HCT116 (cell line): ENCODE measurements at regions not wholly inside any gene's neighbourhood (a gene's known extent, or its start where the extent isn't known, plus 50 kb on each side); places are given as distances from the start of the nearest gene placed in this dataset.
A peak's percentile ranks its signal among the peaks of the same experiment; 100 is the strongest.

ENCODE experiments used
- ATAC-seq: fragments of 200-7000 bp; cut with Tn5 transposase; 2 replicates; pipeline ENCODE4 v1.9.1; 2020; ENCODE audit warnings: mild to moderate bottlenecking, moderate library complexity
- BruUV-seq: library from RNA; stranded (reverse); fragments of 400-500 nt; replicated peaks from 2 replicates; lab custom pipeline; 2021; lab: Mats Ljungman, UMichigan
- CTCF ChIA-PET: fragments of 300-600 bp; sonication (Branson Sonifier 250); formaldehyde crosslinking; loops from one replicate; lab custom pipeline; 2021; ENCODE audit warnings: antibody characterized with exemption; lab: Charles Lee
- POLR2A ChIA-PET: fragments of 300-600, 350-600 bp; sonication (Branson Sonifier 250); formaldehyde crosslinking; loops from one replicate; lab custom pipeline; 2021; ENCODE audit warnings: antibody characterized with exemption; lab: Charles Lee
- RAD21 ChIA-PET, 2 experiments: fragments of 300-600 bp; sonication (Branson Sonifier 250); formaldehyde crosslinking; loops; one replicate each; lab custom pipeline; 2023; ENCODE audit warnings: low total read pairs in 2 of 2; ENCODE audit not compliant: uncharacterized antibody in 2 of 2, unreplicated experiment in 2 of 2, low non-redundant PET in 1 of 2; lab: Charles Lee
- DNase-seq: peaks from one replicate; pipeline ENCODE4 v3.0.0-alpha.2; 2010; ENCODE audit warnings: low read depth, low spot score
- H2AFZ ChIP-seq: fragments of 200-600 bp; shearing (Covaris generic), sonication (generic); 2 replicates; pipeline ENCODE4 v1.6.1; 2017; ENCODE audit warnings: low read depth, mixed run types, mixed read lengths, antibody characterized with exemption, low read length; ENCODE audit not compliant: poor library complexity, severe bottlenecking
- H3K27ac ChIP-seq: 2 replicates; pipeline ENCODE4 v1.5.1; 2012; ENCODE audit warnings: low read depth, low read length
- H3K27me3 ChIP-seq: fragments of 200-600 bp; sonication (generic); 2 replicates; pipeline ENCODE4 v1.6.1; 2016; ENCODE audit warnings: mixed run types, low read length, mixed read lengths; ENCODE audit not compliant: insufficient read depth
- H3K36me3 ChIP-seq, 2 experiments: fragments of 200-500 bp in 1 of 2; fragments of 200-600 bp in 1 of 2; sonication (Bioruptor generic) in 1 of 2; sonication (generic) in 1 of 2; 2 replicates each; pipeline versions ENCODE4 v1.5.1 to v1.6.1; 2014 to 2016; ENCODE audit warnings: low read length in 2 of 2, inconsistent platforms in 1 of 2, mixed read lengths in 1 of 2, mixed run types in 1 of 2; ENCODE audit not compliant: insufficient read depth in 2 of 2, control insufficient read depth in 1 of 2
- H3K4me1 ChIP-seq, 2 experiments: fragments of 200-600 bp in 1 of 2; sonication (generic) in 1 of 2; 2 replicates each; pipeline versions ENCODE4 v1.5.1 to v1.6.1; 2012 to 2017; ENCODE audit warnings: low read length in 2 of 2, inconsistent platforms in 1 of 2, mild to moderate bottlenecking in 1 of 2, mixed read lengths in 1 of 2, mixed run types in 1 of 2, moderate library complexity in 1 of 2; ENCODE audit not compliant: insufficient read depth in 2 of 2, control insufficient read depth in 1 of 2
- H3K4me2 ChIP-seq: fragments of 200-600 bp; sonication (generic); 2 replicates; pipeline ENCODE4 v1.6.1; 2017; ENCODE audit warnings: mixed run types, low read length, mixed read lengths
- H3K4me3 ChIP-seq, 2 experiments: fragments of 200-600 bp in 1 of 2; sonication (generic) in 1 of 2; replicated peaks in 1 of 2; 2 replicates each; pipeline ENCODE4 v1.5.1; 2011 to 2016; ENCODE audit warnings: low read length in 2 of 2, control low read depth in 1 of 2, low read depth in 1 of 2, mild to moderate bottlenecking in 1 of 2, mixed read lengths in 1 of 2, mixed run types in 1 of 2
- H3K79me2 ChIP-seq: fragments of 200-600 bp; sonication (generic); 2 replicates; pipeline ENCODE4 v1.6.1; 2017; ENCODE audit warnings: mild to moderate bottlenecking, mixed run types, low read length, moderate library complexity, mixed read lengths; ENCODE audit not compliant: insufficient read depth
- H3K9ac ChIP-seq: fragments of 200-600 bp; sonication (generic); 2 replicates; pipeline ENCODE4 v1.6.1; 2016; ENCODE audit warnings: low read length, mixed read lengths
- H3K9me2 ChIP-seq: fragments of 200-600 bp; sonication (generic), shearing (Covaris generic); 2 replicates; pipeline ENCODE4 v1.6.1; 2017; ENCODE audit warnings: mixed run types, mild to moderate bottlenecking, moderate library complexity; ENCODE audit not compliant: insufficient read depth
- H3K9me3 ChIP-seq, 2 experiments: fragments of 200-500 bp in 1 of 2; fragments of 200-600 bp in 1 of 2; sonication (Bioruptor generic) in 1 of 2; sonication (generic) in 1 of 2; 2 replicates each; pipeline ENCODE4 v1.6.1; 2014 to 2017; ENCODE audit warnings: low read length in 2 of 2, mixed read lengths in 2 of 2, inconsistent platforms in 1 of 2, low read depth in 1 of 2, mild to moderate bottlenecking in 1 of 2, mixed run types in 1 of 2, moderate library complexity in 1 of 2; ENCODE audit not compliant: control insufficient read depth in 1 of 2, insufficient read depth in 1 of 2
- H4K20me1 ChIP-seq: fragments of 200-600 bp; sonication (generic), shearing (Covaris generic); 2 replicates; pipeline ENCODE4 v1.6.1; 2017; ENCODE audit warnings: mixed run types, mild to moderate bottlenecking, moderate library complexity; ENCODE audit not compliant: insufficient read depth
- MAX ChIP-seq: IDR thresholded peaks from 2 replicates; pipeline ENCODE4 v1.6.1; 2012
- POLR2A ChIP-seq: IDR thresholded peaks from 2 replicates; pipeline ENCODE4 v1.7.0; 2011; ENCODE audit warnings: borderline replicate concordance; ENCODE audit not compliant: insufficient read depth, insufficient read length; ENCODE audit errors: extremely low read depth
- intact Hi-C: fragments of 100-400 bp; cut with micrococcal nuclease; formaldehyde crosslinking; loops from 2 replicates; pipeline ENCODE4 v1.10.0; 2022
- TF ChIP-seq, protein P1 (sequence below), 3 experiments: fragments of 200-600 bp in 1 of 3; sonication (generic) in 1 of 3; IDR thresholded peaks in 2 of 3; conservative IDR thresholded peaks in 1 of 3; 2 replicates each; pipeline ENCODE4 v1.5.1; 2012 to 2017; ENCODE audit warnings: low read depth in 2 of 3, low read length in 2 of 3, antibody characterized with exemption in 1 of 3, borderline replicate concordance in 1 of 3, control low read depth in 1 of 3, mild to moderate bottlenecking in 1 of 3, mixed read lengths in 1 of 3, mixed run types in 1 of 3, moderate library complexity in 1 of 3; ENCODE audit not compliant: insufficient read depth in 1 of 3

GRCh38 chr5:10825897-10826644 lies 65.0 kb upstream of the DAP start:
- CTCF ChIA-PET, result interaction anchor here (1.3 to 1.5 kb wide), 2 partner anchors 10 to 162 kb away, joined by 4 read pairs; no protein-coding TSS in a partner anchor
- ATAC-seq, result peak; percentile 78
- POLR2A ChIA-PET, result no interaction called here

More at GRCh38 chr5:10825897-10826644, 65.0 kb upstream of the DAP start:
- Histone ChIP-seq H4K20me1 (no peaks in the 10 kb centered on the region), H3K4me3 (no peak overlapping the region), H3K79me2 (no peaks in the 10 kb centered on the region), H3K36me3 (no peaks in the 10 kb centered on the region), H3K27ac (no peak overlapping the region), H3K27me3 (peaks cover 14% of the 10 kb centered on the region), H3K9me3 (no peaks in the 10 kb centered on the region), H3K4me1 (no peaks in the 10 kb centered on the region), H3K9ac (no peak overlapping the region), H3K4me2 (no peak overlapping the region), H2AFZ (no peak overlapping the region), H3K9me2 (no peaks in the 10 kb centered on the region)
- intact Hi-C loops, result no loop called here
- BruUV-seq, result no TSS peak
- TF ChIP-seq POLR2A, result no peak
- TF ChIP-seq MAX, result 0 out of 2 replicates have a peak, but pooled peaks have one; percentile 25
- TF ChIP-seq, protein P1, sequence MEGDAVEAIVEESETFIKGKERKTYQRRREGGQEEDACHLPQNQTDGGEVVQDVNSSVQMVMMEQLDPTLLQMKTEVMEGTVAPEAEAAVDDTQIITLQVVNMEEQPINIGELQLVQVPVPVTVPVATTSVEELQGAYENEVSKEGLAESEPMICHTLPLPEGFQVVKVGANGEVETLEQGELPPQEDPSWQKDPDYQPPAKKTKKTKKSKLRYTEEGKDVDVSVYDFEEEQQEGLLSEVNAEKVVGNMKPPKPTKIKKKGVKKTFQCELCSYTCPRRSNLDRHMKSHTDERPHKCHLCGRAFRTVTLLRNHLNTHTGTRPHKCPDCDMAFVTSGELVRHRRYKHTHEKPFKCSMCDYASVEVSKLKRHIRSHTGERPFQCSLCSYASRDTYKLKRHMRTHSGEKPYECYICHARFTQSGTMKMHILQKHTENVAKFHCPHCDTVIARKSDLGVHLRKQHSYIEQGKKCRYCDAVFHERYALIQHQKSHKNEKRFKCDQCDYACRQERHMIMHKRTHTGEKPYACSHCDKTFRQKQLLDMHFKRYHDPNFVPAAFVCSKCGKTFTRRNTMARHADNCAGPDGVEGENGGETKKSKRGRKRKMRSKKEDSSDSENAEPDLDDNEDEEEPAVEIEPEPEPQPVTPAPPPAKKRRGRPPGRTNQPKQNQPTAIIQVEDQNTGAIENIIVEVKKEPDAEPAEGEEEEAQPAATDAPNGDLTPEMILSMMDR (IDR thresholded peaks at IDR 0.05 in 2 of 3, conservative IDR thresholded peaks at IDR 0.05 in 1 of 3; ENCODE audit: borderline replicate concordance in 1 of 3, insufficient read depth in 1 of 3, low read depth in 2 of 3, low read length in 2 of 3), result peak in 2 of 3 experiments; percentile 41 to 43; a peak in 4 of 6 replicates
- DNase-seq, result no peak
- RAD21 ChIA-PET, result no interaction called here
